ENCODE measurements at regions not wholly inside any gene's neighbourhood (a gene's known extent, or its start where the extent isn't known, plus 50 kb on each side); places are given as distances from the start of the nearest gene placed in this dataset.
"Not testable (repeated sequence)": the region's sequence is repeated elsewhere in the genome, so short reads cannot be mapped to it uniquely, and the experiment has no call there.

- no peaks in the 10 kb centered on the region for H3K36me3 ChIP-seq (ENCODE audit: control insufficient read depth, insufficient read depth, low read length)
- no peak overlapping the region for H3K27ac ChIP-seq (ENCODE audit: insufficient read depth, low read depth, low read length, poor library complexity, severe bottlenecking)
- H3K4me1 ChIP-seq (ENCODE audit: control insufficient read depth, insufficient read depth, low read length): no peaks in the 10 kb centered on the region
- H3K27me3 ChIP-seq (ENCODE audit: control insufficient read depth, insufficient read depth, low read length, poor library complexity, severe bottlenecking): no peaks in the 10 kb centered on the region
- H3K4me3 ChIP-seq (ENCODE audit: insufficient read depth, low read depth, low read length): no peak overlapping the region
- WGBS, 2 experiments: 89 to 94% methylated on average over 3 of the region's 3 CpGs
- no peaks in the 10 kb centered on the region for H3K9me3 ChIP-seq (ENCODE audit: control insufficient read depth, low read length)
These were observed 132.3 kb downstream of the ADCYAP1 start for GRCh38 chr18:1036926-1037325.

- 77 to 93% methylated on average over 2 of the region's 2 CpGs for WGBS, 2 experiments
- Histone ChIP-seq H3K9me3 (ENCODE audit: control insufficient read depth, low read length) (no peaks in the 10 kb centered on the region), H3K36me3 (ENCODE audit: control insufficient read depth, insufficient read depth, low read length) (no peaks in the 10 kb centered on the region), H3K27ac (ENCODE audit: insufficient read depth, low read depth, low read length, poor library complexity, severe bottlenecking) (no peak overlapping the region), H3K4me1 (ENCODE audit: control insufficient read depth, insufficient read depth, low read length) (no peaks in the 10 kb centered on the region), H3K27me3 (ENCODE audit: control insufficient read depth, insufficient read depth, low read length, poor library complexity, severe bottlenecking) (no peaks in the 10 kb centered on the region), H3K4me3 (ENCODE audit: insufficient read depth, low read depth, low read length) (no peak overlapping the region)
These were observed 133.1 kb downstream of the ADCYAP1 start for GRCh38 chr18:1037776-1038175.

- 95 to 96% methylated on average over 7 of the region's 7 CpGs for whole genome bisulfite sequencing, 2 experiments
- Histone ChIP-seq H3K4me1 (ENCODE audit: control insufficient read depth, insufficient read depth, low read length) (no peaks in the 10 kb centered on the region), H3K27me3 (ENCODE audit: control insufficient read depth, insufficient read depth, low read length, poor library complexity, severe bottlenecking) (no peaks in the 10 kb centered on the region), H3K9me3 (ENCODE audit: control insufficient read depth, low read length) (no peaks in the 10 kb centered on the region), H3K27ac (ENCODE audit: insufficient read depth, low read depth, low read length, poor library complexity, severe bottlenecking) (no peak overlapping the region), H3K4me3 (ENCODE audit: insufficient read depth, low read depth, low read length) (no peak overlapping the region), H3K36me3 (ENCODE audit: control insufficient read depth, insufficient read depth, low read length) (no peaks in the 10 kb centered on the region)
These were observed 134.8 kb downstream of the ADCYAP1 start for GRCh38 chr18:1039421-1039820.

- not testable (repeated sequence) for H3K9me3 ChIP-seq (ENCODE audit: control insufficient read depth, low read length); H3K27ac ChIP-seq (ENCODE audit: insufficient read depth, low read depth, low read length, poor library complexity, severe bottlenecking); H3K4me1 ChIP-seq (ENCODE audit: control insufficient read depth, insufficient read depth, low read length); H3K4me3 ChIP-seq (ENCODE audit: insufficient read depth, low read depth, low read length); H3K36me3 ChIP-seq (ENCODE audit: control insufficient read depth, insufficient read depth, low read length); H3K27me3 ChIP-seq (ENCODE audit: control insufficient read depth, insufficient read depth, low read length, poor library complexity, severe bottlenecking)
- 88 to 96% methylated on average over 1 of the region's 2 CpGs for WGBS, 2 experiments
These were observed 138.4 kb downstream of the ADCYAP1 start for GRCh38 chr18:1043039-1043438.

- H3K4me3 ChIP-seq (ENCODE audit: insufficient read depth, low read depth, low read length): no peak overlapping the region
- no peaks in the 10 kb centered on the region for H3K9me3 ChIP-seq (ENCODE audit: control insufficient read depth, low read length)
- H3K27me3 ChIP-seq (ENCODE audit: control insufficient read depth, insufficient read depth, low read length, poor library complexity, severe bottlenecking): no peaks in the 10 kb centered on the region
- peaks cover 5% of the 10 kb centered on the region for H3K4me1 ChIP-seq (ENCODE audit: control insufficient read depth, insufficient read depth, low read length)
- H3K36me3 ChIP-seq (ENCODE audit: control insufficient read depth, insufficient read depth, low read length): no peaks in the 10 kb centered on the region
- H3K27ac ChIP-seq (ENCODE audit: insufficient read depth, low read depth, low read length, poor library complexity, severe bottlenecking): peak overlapping the region; percentile 58
- 12 to 14% methylated on average over 4 of the region's 4 CpGs for WGBS, 2 experiments
These were observed 141.0 kb downstream of the ADCYAP1 start for GRCh38 chr18:1045658-1046057.

- Histone ChIP-seq H3K27ac (ENCODE audit: insufficient read depth, low read depth, low read length, poor library complexity, severe bottlenecking) (no peak overlapping the region), H3K4me1 (ENCODE audit: control insufficient read depth, insufficient read depth, low read length) (peaks cover 5% of the 10 kb centered on the region), H3K36me3 (ENCODE audit: control insufficient read depth, insufficient read depth, low read length) (no peaks in the 10 kb centered on the region), H3K27me3 (ENCODE audit: control insufficient read depth, insufficient read depth, low read length, poor library complexity, severe bottlenecking) (no peaks in the 10 kb centered on the region), H3K9me3 (ENCODE audit: control insufficient read depth, low read length) (no peaks in the 10 kb centered on the region), H3K4me3 (ENCODE audit: insufficient read depth, low read depth, low read length) (no peak overlapping the region)
- WGBS, 2 experiments: 97 to 98% methylated on average over 3 to 5 of the region's 5 CpGs
These were observed 142.7 kb downstream of the ADCYAP1 start for GRCh38 chr18:1047406-1047805.

GRCh38 chr18:1048032-1048431 is 143.4 kb downstream of the ADCYAP1 start:
- Histone ChIP-seq H3K4me3 (ENCODE audit: insufficient read depth, low read depth, low read length) (no peak overlapping the region), H3K4me1 (ENCODE audit: control insufficient read depth, insufficient read depth, low read length) (peaks cover 5% of the 10 kb centered on the region), H3K27me3 (ENCODE audit: control insufficient read depth, insufficient read depth, low read length, poor library complexity, severe bottlenecking) (no peaks in the 10 kb centered on the region), H3K9me3 (ENCODE audit: control insufficient read depth, low read length) (no peaks in the 10 kb centered on the region), H3K36me3 (ENCODE audit: control insufficient read depth, insufficient read depth, low read length) (no peaks in the 10 kb centered on the region), H3K27ac (ENCODE audit: insufficient read depth, low read depth, low read length, poor library complexity, severe bottlenecking) (peak overlapping the region; percentile 36)
- WGBS, 2 experiments: 83 to 91% methylated on average over 2 to 4 of the region's 4 CpGs

GRCh38 chr18:1049173-1049572 is 144.5 kb downstream of the ADCYAP1 start:
- H3K36me3 ChIP-seq (ENCODE audit: control insufficient read depth, insufficient read depth, low read length): no peaks in the 10 kb centered on the region
- H3K4me3 ChIP-seq (ENCODE audit: insufficient read depth, low read depth, low read length): no peak overlapping the region
- peaks cover 5% of the 10 kb centered on the region for H3K4me1 ChIP-seq (ENCODE audit: control insufficient read depth, insufficient read depth, low read length)
- no peak overlapping the region for H3K27ac ChIP-seq (ENCODE audit: insufficient read depth, low read depth, low read length, poor library complexity, severe bottlenecking)
- H3K9me3 ChIP-seq (ENCODE audit: control insufficient read depth, low read length): no peaks in the 10 kb centered on the region
- 100% methylated on average over 1 of the region's 1 CpG; no CpG with 5 or more reads in 1 of the 2 experiments for WGBS, 2 experiments
- H3K27me3 ChIP-seq (ENCODE audit: control insufficient read depth, insufficient read depth, low read length, poor library complexity, severe bottlenecking): no peaks in the 10 kb centered on the region

GRCh38 chr18:1050012-1050657 is 145.5 kb downstream of the ADCYAP1 start:
- Histone ChIP-seq H3K36me3 (ENCODE audit: control insufficient read depth, insufficient read depth, low read length) (no peaks in the 10 kb centered on the region), H3K4me1 (ENCODE audit: control insufficient read depth, insufficient read depth, low read length) (peaks cover 5% of the 10 kb centered on the region), H3K27me3 (ENCODE audit: control insufficient read depth, insufficient read depth, low read length, poor library complexity, severe bottlenecking) (no peaks in the 10 kb centered on the region), H3K4me3 (ENCODE audit: insufficient read depth, low read depth, low read length) (no peak overlapping the region), H3K27ac (ENCODE audit: insufficient read depth, low read depth, low read length, poor library complexity, severe bottlenecking) (no peak overlapping the region), H3K9me3 (ENCODE audit: control insufficient read depth, low read length) (no peaks in the 10 kb centered on the region)
- WGBS, 2 experiments: 94 to 97% methylated on average over 2 to 3 of the region's 3 CpGs

GRCh38 chr18:1052301-1052700 is 147.6 kb downstream of the ADCYAP1 start:
- Histone ChIP-seq H3K36me3 (ENCODE audit: control insufficient read depth, insufficient read depth, low read length) (no peaks in the 10 kb centered on the region), H3K27ac (ENCODE audit: insufficient read depth, low read depth, low read length, poor library complexity, severe bottlenecking) (no peak overlapping the region), H3K27me3 (ENCODE audit: control insufficient read depth, insufficient read depth, low read length, poor library complexity, severe bottlenecking) (no peaks in the 10 kb centered on the region), H3K4me3 (ENCODE audit: insufficient read depth, low read depth, low read length) (no peak overlapping the region), H3K9me3 (ENCODE audit: control insufficient read depth, low read length) (peaks cover 3% of the 10 kb centered on the region), H3K4me1 (ENCODE audit: control insufficient read depth, insufficient read depth, low read length) (no peaks in the 10 kb centered on the region)
